GM21423 (cell line): ENCODE measurements at regions not wholly inside any gene's neighbourhood (a gene's known extent, or its start where the extent isn't known, plus 50 kb on each side); places are given as distances from the start of the nearest gene placed in this dataset.
"Not testable (repeated sequence)": the region's sequence is repeated elsewhere in the genome, so short reads cannot be mapped to it uniquely, and the experiment has no call there.

ENCODE experiments used
- ATAC-seq: cut with Tn5 transposase; IDR thresholded peaks from one replicate; pipeline ENCODE4 v1.9.1; 2021; ENCODE audit warnings: mild to moderate bottlenecking, moderate library complexity; ENCODE audit not compliant: unreplicated experiment

- no peak for ATAC-seq
Measured at GRCh38 chr3:34570916-34571705, 772.7 kb downstream of the PDCD6IP start.

DNA sequence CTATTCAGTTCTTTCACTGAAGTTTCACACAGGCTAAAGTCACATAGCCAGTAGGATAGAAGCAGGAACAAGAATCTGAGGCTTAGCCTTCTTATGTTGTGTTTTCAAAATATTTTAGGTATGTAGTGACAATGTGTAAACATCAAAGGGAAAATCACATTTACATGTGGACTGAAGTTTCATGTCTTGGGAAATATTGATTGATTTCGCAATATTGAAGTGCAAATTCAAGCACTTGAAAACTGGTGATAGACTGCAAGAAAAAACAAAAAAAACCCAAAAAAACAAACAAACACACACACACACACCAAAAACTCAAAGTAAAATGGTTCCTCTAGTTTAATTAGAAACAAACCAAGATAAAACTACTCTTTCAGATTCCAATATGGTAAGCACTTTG lies 773.3 kb downstream of the PDCD6IP start:
- no peak for ATAC-seq

- no peak for ATAC-seq
Measured at GRCh38 chr3:34575776-34576175, 777.3 kb downstream of the PDCD6IP start.

DNA sequence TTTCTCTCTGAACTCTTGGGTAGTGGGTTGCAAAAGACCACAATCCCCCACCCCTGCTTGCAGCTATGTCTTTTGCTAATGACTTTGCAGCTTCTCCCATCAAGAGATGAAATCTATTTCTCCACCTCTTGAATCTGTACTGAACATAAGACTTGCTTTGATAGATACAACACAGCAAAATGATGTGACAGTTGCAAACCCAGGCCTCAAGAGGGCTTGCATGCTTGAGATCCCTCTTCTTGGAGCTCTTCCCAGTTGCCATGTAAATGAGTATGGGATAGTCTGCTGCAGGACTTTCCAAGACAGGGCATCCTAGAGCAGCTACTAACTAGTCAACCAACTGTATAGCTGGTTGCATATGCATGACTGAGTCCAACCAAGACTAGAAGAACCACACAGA lies 783.6 kb downstream of the PDCD6IP start:
- no peak for ATAC-seq

DNA sequence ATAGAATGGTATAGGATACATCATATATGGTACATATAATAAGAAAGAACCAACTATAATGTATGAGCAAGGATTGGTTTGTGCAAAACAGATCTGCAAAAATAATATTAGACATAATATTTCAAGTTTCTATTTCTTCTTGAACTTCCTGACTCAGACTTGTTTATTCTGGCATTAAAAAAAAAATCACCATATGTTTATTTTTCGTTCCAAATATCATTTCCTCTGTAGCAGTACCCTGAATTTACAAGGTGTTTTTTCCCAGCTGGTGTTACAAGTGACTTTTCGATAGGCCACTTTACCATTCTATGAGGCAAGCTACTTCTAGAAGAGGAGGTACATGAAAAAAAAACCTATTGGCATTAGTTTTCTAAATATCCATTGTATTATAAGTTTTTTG lies 785.0 kb downstream of the PDCD6IP start:
- no peak for ATAC-seq

DNA sequence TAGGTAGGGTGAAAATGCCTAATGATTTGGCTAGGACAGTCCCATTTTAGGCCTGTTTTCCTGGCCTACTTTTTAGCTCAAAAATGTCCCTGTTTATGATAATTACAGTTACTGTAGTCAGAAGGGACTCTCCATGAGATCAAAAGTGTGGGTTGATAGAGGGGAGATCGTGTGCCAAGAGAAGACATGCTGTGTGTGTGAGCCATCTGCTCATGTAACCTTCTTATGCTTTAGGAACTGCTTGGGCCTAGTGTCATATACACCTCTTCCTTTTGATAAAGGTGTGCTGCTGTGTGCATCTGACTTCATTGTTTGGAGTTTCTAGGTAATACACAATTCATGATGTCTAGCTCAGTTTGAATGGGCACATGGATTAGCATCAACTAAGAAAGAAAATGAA lies 786.5 kb downstream of the PDCD6IP start:
- ATAC-seq: no peak

DNA sequence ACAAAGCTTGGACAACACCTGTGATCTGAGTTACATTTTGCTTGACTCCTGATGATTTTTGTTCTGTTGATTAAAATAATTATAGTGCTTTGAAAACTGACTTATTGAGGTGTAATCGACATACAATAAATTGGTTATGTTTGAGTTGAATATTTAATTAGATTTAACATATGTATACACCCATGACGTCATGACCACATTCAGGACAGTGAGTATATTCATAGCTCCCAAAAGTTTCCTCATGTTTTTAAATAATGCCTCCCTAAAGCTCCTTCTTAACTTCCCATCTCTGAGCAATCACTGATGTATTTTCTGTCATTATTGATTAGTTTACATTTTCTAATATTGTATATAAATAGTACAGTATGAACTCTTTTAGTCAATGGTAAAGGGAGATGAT lies 801.2 kb downstream of the PDCD6IP start:
- ATAC-seq: no peak

GRCh38 chr3:34619990-34620389 lies 821.6 kb downstream of the PDCD6IP start:
- ATAC-seq: no peak

DNA sequence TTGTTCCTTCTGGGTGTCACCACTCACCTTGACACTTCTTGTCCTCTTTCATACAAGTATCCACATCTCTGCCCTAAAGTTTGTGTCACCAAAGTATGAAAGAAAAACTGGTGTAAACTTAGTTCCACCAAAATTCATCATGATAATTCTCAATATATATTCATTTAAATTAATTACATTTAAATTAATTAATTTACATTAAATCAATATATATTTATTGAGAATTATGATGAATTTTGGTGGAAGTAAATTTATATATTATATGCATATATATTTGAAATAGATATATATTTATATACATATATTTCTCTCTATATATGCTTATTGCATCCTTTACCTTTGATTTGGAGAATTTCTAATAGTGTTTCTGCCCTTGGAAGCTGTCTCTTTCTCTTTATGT lies 828.3 kb downstream of the PDCD6IP start:
- no peak for ATAC-seq

DNA sequence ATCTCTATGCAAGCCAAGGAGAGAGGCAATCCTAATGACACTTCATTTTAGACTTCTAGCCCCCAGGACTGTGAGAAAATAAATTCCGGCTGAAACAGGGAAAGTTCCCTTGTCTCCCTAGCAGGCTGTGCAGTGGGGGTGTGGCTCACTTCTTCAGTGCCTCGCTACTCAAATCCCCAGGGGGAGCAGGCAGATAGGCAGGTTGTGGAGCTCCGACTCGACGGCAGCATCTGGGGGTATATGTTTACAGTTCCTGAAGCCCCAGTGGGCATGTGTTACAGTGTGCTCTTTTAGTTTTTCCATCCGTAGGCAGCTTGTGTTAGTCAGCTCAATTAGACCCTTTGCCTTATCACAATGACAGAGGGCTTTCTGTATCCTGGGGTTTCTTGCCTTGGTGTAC lies 836.5 kb downstream of the PDCD6IP start:
- ATAC-seq: no peak

GRCh38 chr3:34635352-34635850 lies 837.0 kb downstream of the PDCD6IP start:
- no peak for ATAC-seq

DNA sequence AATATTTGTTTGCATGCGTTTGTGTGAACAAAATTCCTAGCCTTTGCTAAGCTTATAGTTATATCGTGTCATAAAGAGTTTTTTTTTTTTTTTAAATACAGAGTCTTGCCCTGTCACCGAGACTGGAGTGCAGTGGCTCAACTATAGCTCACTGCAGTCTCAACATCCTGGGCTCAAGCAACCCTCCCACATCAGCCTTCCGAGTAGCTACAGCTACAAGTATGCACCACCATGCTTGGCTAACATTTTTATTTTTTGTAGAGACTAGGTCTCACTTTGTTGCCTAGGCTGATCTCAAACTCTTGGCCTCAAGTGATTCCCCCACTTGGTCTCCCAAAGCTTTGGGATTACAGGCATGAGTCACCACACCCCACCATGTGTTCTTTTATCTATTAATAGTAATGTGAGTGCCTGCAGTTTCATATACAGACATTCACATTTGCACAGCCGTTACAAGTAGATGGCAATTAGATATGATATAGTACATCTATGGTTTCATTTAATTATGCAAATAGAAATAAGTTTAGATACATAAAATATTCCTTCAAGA lies 848.6 kb downstream of the PDCD6IP start:
- ATAC-seq: no peak

DNA sequence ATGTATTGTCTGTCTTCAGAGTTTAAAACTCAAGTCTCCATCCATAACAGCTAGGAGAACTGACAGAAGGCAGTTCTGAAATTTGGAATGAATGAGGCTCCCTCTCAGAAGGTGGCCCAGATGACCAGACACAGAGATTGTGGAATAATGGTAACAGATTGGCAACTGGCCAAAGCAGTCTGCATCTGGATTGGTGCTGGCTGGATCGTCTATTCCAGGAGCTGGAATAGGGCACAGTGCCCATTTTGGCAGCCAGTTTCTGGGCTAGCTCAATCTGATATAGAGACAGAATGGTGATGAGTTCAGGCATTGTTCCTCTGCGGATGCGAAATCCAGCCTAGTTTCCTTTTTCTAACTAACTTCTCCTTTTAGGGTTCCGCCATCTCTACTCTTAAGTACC lies 851.7 kb downstream of the PDCD6IP start:
- ATAC-seq: no peak

GRCh38 chr3:34668915-34669314 lies 870.5 kb downstream of the PDCD6IP start:
- ATAC-seq: no peak

DNA sequence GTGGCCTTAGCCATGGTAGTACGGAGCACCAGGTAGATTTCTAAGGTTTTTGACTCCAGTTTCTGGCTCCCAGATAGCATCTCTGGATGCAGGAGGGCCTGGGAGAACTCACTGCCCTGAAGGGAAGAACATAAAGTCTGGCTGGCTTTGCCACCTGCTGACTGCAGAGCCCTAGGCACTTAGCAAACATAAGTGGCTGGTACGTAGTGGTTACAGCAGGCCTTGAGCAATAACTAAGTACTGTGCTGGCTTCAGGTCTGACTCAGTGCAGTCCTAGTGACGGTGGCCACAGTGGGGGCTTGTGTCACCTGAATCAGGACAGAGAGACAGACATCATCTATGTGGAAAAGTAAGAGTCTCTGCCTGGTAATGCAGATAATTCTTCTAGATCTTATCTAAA lies 871.1 kb downstream of the PDCD6IP start:
- no peak for ATAC-seq

DNA sequence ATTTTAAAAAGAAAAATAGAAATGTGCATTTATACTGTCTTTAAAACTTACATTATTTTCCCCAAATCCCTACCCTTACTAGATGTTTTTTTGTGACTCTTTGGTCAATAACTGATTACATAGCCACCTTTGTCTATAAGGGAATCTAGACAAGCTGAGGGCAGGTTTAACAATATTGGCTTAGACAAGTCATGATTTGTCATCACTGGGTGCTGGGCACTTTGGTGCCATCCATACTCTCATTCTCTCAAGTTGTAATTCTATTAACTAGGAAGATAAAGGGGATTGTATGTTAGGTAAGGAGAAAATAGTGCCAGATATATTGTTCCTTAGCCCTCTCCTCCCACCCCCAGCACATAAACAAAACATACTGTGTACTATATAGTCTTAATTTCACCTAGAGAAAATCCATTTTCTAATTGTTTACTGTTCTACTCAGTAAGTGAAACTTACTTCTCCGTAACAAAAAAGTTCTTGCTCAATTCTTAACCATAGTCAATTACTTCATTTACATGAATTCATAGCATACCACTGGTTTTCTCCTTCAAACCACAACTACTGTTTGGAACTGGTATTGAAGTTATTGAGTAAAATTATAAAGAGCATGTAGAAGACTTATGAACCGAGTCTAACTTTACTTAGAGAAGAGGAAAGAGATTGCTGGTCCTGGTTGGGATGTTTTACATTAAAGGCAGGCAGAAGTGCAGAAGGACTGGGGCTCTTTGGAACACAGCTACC lies 877.1 kb downstream of the PDCD6IP start:
- ATAC-seq: no peak

- no peak for ATAC-seq
Measured at GRCh38 chr3:34676436-34676835, 878.0 kb downstream of the PDCD6IP start.

GRCh38 chr3:34678575-34678974 lies 880.1 kb downstream of the PDCD6IP start:
- no peak for ATAC-seq

GRCh38 chr3:34679055-34679454 lies 880.6 kb downstream of the PDCD6IP start:
- not testable (repeated sequence) for ATAC-seq

DNA sequence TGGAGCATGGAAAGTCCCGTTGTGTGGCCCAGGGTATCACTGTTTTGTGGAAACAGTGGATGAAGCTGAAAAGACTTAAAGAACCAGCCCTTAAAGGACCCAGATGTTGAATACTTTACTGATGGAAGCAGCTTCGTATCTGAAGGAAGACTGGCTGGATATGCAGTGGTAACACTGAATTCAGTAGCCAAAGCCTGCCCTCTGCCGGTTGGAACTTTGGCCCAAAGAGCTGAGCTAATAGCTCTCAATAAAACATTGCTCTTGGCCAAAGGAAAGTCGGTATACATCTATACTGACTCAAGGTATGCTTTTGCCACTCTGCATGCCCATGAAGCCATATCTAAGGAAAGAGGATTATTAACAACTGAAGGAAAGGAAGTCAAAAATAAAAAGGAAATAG lies 885.4 kb downstream of the PDCD6IP start:
- no peak for ATAC-seq

GRCh38 chr3:34686541-34686940 lies 888.1 kb downstream of the PDCD6IP start:
- no peak for ATAC-seq

DNA sequence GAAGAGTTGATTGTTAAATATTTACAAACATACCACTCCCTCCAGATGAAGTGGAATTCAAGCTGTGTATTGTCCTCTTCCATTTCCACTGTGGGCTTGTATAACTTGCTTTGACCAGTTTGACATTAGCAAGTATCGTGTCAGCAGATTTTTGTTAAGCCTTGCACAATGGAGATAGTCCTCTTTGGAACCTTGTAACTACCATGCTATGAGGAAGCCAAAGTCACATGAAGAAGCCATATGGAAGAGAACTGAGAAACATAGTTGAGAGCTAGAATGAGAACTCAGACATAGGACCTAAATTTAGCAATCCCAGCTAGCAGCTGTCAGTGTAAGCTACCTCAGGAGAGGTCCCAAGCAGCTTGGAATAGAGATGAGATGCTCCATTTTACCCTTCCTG lies 889.2 kb downstream of the PDCD6IP start:
- no peak for ATAC-seq
